MM.1S (cell line): ENCODE measurements at regions not wholly inside any gene's neighbourhood (a gene's known extent, or its start where the extent isn't known, plus 50 kb on each side); places are given as distances from the start of the nearest gene placed in this dataset.
A peak's percentile ranks its signal among the peaks of the same experiment; 100 is the strongest.

Source experiments
- DNase-seq: peaks from one replicate; pipeline ENCODE4 v3.0.0-alpha.2; 2015
- H2AFZ ChIP-seq: fragments of 300-600 bp; sonication (generic); 2 replicates; pipeline ENCODE4 v1.6.0; 2016; ENCODE audit warnings: antibody characterized with exemption, low read length
- H3F3A ChIP-seq: fragments of 300-600 bp; sonication (generic); 2 replicates; pipeline ENCODE4 v1.6.1; 2016; ENCODE audit warnings: mild to moderate bottlenecking, antibody characterized with exemption, low read length, moderate library complexity, mixed read lengths; ENCODE audit not compliant: insufficient read depth
- H3K27ac ChIP-seq: fragments of 300-600 bp; sonication (generic); 2 replicates; pipeline ENCODE4 v1.5.1; 2016; ENCODE audit warnings: mild to moderate bottlenecking, low read length
- H3K27me3 ChIP-seq: fragments of 300-600 bp; sonication (generic); replicated peaks from 2 replicates; pipeline ENCODE4 v1.6.0; 2016; ENCODE audit warnings: low read length; ENCODE audit not compliant: insufficient read depth
- H3K36me3 ChIP-seq: fragments of 300-600 bp; sonication (generic); replicated peaks from 2 replicates; pipeline ENCODE4 v1.6.1; 2016; ENCODE audit warnings: mild to moderate bottlenecking, low read length, mixed read lengths; ENCODE audit not compliant: insufficient read depth
- H3K4me1 ChIP-seq: fragments of 300-600 bp; sonication (generic); 2 replicates; pipeline ENCODE4 v1.6.1; 2016; ENCODE audit warnings: low read length, mixed read lengths
- H3K4me2 ChIP-seq: fragments of 300-600 bp; sonication (generic); 2 replicates; pipeline ENCODE4 v1.6.0; 2016; ENCODE audit warnings: low read depth, low read length
- H3K4me3 ChIP-seq: fragments of 300-600 bp; sonication (generic); 2 replicates; pipeline ENCODE4 v1.5.1; 2016; ENCODE audit warnings: low read length, mixed read lengths
- H3K79me2 ChIP-seq: fragments of 300-600 bp; sonication (generic); 2 replicates; pipeline ENCODE4 v1.6.1; 2016; ENCODE audit warnings: mixed run types, low read length, mixed read lengths
- H3K9ac ChIP-seq: fragments of 300-600 bp; sonication (generic); 2 replicates; pipeline ENCODE4 v1.6.1; 2016; ENCODE audit warnings: low read length, mixed read lengths
- H3K9me2 ChIP-seq: fragments of 300-600 bp; sonication (generic); replicated peaks from 2 replicates; pipeline ENCODE4 v1.6.1; 2016; ENCODE audit warnings: mild to moderate bottlenecking, low read length, mixed read lengths; ENCODE audit not compliant: insufficient read depth
- H3K9me3 ChIP-seq: fragments of 300-600 bp; sonication (generic); replicated peaks from 2 replicates; pipeline ENCODE4 v1.6.1; 2016; ENCODE audit warnings: mild to moderate bottlenecking, low read length, mixed read lengths; ENCODE audit not compliant: insufficient read depth
- H4K20me1 ChIP-seq: fragments of 300-600 bp; sonication (generic); 2 replicates; pipeline ENCODE4 v1.6.1; 2016; ENCODE audit warnings: mild to moderate bottlenecking, low read length, moderate library complexity, mixed read lengths; ENCODE audit not compliant: insufficient read depth
- CTCF ChIP-seq: fragments of 300-600 bp; sonication (generic); IDR thresholded peaks from 2 replicates; pipeline ENCODE4 v1.5.1; 2016; ENCODE audit warnings: antibody characterized with exemption, low read length, mixed read lengths
- EZH2 ChIP-seq: fragments of 300-600 bp; sonication (generic); optimal IDR thresholded peaks from 2 replicates; pipeline ENCODE3; 2017; ENCODE audit warnings: low read depth, mild to moderate bottlenecking, antibody characterized with exemption, low read length, mixed read lengths
- EZH2phosphoT487 ChIP-seq: fragments of 300-600 bp; sonication (generic); IDR thresholded peaks from 2 replicates; pipeline ENCODE4 v1.6.1; 2018; ENCODE audit warnings: antibody characterized with exemption, low read length

GRCh38 chr5:129399069-129399468 lies 61.0 kb upstream of the ADAMTS19 start:
- no peaks in the 10 kb centered on the region for H3K9me2 ChIP-seq
- no peaks in the 10 kb centered on the region for H3K79me2 ChIP-seq
- no peaks in the 10 kb centered on the region for H3K4me1 ChIP-seq
- no peaks in the 10 kb centered on the region for H3K36me3 ChIP-seq
- H4K20me1 ChIP-seq = no peaks in the 10 kb centered on the region
- H3F3A ChIP-seq = no peaks in the 10 kb centered on the region
- H3K9ac ChIP-seq = no peak overlapping the region
- no peak overlapping the region for H3K4me3 ChIP-seq
- DNase-seq = no peak
- H3K4me2 ChIP-seq = no peak overlapping the region
- no peaks in the 10 kb centered on the region for H3K27me3 ChIP-seq
- no peaks in the 10 kb centered on the region for H3K9me3 ChIP-seq
- no peak for TF ChIP-seq EZH2
- TF ChIP-seq CTCF = no peak
- no peak for TF ChIP-seq EZH2phosphoT487
- H2AFZ ChIP-seq = no peak overlapping the region
- H3K27ac ChIP-seq = no peak overlapping the region

GRCh38 chr5:129400395-129400983 lies 59.6 kb upstream of the ADAMTS19 start:
- Histone ChIP-seq H3K9me2 (no peaks in the 10 kb centered on the region), H3K9me3 (no peaks in the 10 kb centered on the region), H3K36me3 (no peaks in the 10 kb centered on the region), H3K27ac (no peak overlapping the region), H3K4me3 (no peak overlapping the region), H3K4me2 (no peak overlapping the region), H3K27me3 (no peaks in the 10 kb centered on the region), H4K20me1 (no peaks in the 10 kb centered on the region), H3K4me1 (no peaks in the 10 kb centered on the region), H2AFZ (no peak overlapping the region), H3K79me2 (no peaks in the 10 kb centered on the region), H3K9ac (no peak overlapping the region), H3F3A (no peaks in the 10 kb centered on the region)
- TF ChIP-seq EZH2 (no peak), EZH2phosphoT487 (no peak), CTCF (peak; percentile 26)
- peak; percentile 11 for DNase-seq

- TF ChIP-seq CTCF (no peak), EZH2phosphoT487 (no peak), EZH2 (no peak)
- H3K9me3 ChIP-seq = no peaks in the 10 kb centered on the region
- no peaks in the 10 kb centered on the region for H3K27me3 ChIP-seq
- no peak overlapping the region for H3K27ac ChIP-seq
- no peaks in the 10 kb centered on the region for H3K79me2 ChIP-seq
- no peak overlapping the region for H2AFZ ChIP-seq
- no peaks in the 10 kb centered on the region for H3K4me1 ChIP-seq
- no peak overlapping the region for H3K4me2 ChIP-seq
- H3F3A ChIP-seq = no peaks in the 10 kb centered on the region
- H3K4me3 ChIP-seq = no peak overlapping the region
- no peak for DNase-seq
- H3K36me3 ChIP-seq = no peaks in the 10 kb centered on the region
- no peak overlapping the region for H3K9ac ChIP-seq
- H4K20me1 ChIP-seq = no peaks in the 10 kb centered on the region
- no peaks in the 10 kb centered on the region for H3K9me2 ChIP-seq
Observed at GRCh38 chr5:129405222-129405621, 54.9 kb upstream of the ADAMTS19 start.
